ENCODE measurements at regions not wholly inside any gene's neighbourhood (a gene's known extent, or its start where the extent isn't known, plus 50 kb on each side); places are given as distances from the start of the nearest gene placed in this dataset.

DNA sequence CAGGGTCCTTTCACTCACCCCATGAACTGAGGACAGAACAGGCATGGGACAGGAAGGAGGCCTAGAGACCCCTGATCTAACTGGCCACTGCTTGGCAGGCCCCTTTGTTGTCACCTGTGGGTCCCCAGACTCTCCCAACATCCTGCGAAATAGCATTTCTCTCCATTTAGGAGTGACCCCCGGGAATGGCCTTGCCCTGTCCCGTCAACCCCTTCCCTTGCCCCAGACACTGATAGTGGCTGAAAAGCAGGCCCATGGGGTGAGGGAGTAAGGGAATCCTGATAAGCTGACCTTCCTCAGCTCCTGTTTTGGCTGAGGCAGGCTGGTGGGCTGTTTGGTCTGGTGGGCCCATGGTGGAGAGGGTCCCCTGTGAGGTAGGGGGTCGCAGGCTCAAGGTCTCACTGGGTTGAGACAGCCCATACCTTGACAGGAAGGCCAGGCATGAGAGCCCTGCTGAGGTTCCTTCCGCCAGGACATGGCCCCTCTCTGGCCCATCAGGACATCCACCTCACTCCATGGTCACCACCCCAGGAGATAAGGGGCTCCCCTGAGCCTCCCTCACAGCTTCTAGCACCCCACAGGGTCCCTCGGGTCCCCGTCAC, 139.3 kb downstream of the MRPL14 start:
- ChIA-PET CTCF (no interaction called here), POLR2A (no interaction called here)
- Histone ChIP-seq H4K20me1 (replicated peaks; ENCODE audit: control insufficient read depth, extremely low read depth, insufficient read depth, low read length) (no peaks in the 10 kb centered on the region), H3K27ac (ENCODE audit: insufficient read depth, low read depth, low read length) (no peak overlapping the region), H3K36me3 (ENCODE audit: control insufficient read depth in 2 of 2, extremely low read depth in 1 of 2, insufficient read depth in 2 of 2, low read length in 2 of 2) (no peaks in the 10 kb centered on the region), H3K27me3 (ENCODE audit: control insufficient read depth in 2 of 2, insufficient read depth in 2 of 2, low read length in 2 of 2) (peaks cover 4 to 11% of the 10 kb centered on the region in 2 experiments), H3K9me3 (replicated peaks; ENCODE audit: control insufficient read depth, insufficient read depth, low read length) (no peaks in the 10 kb centered on the region), H3K4me1 (ENCODE audit: control insufficient read depth, extremely low read depth, insufficient read depth, low read length) (no peaks in the 10 kb centered on the region), H3K4me2 (ENCODE audit: insufficient read depth, low read length) (no peak overlapping the region), H3K4me3 (replicated peaks in 1 of 3; ENCODE audit: insufficient read depth in 1 of 3, low read depth in 1 of 3, low read length in 3 of 3) (no peak overlapping the region), H3K79me2 (ENCODE audit: control insufficient read depth, insufficient read depth, low read length) (no peaks in the 10 kb centered on the region), H2AFZ (ENCODE audit: low read depth, low read length) (no peak overlapping the region), H3K9me1 (replicated peaks; ENCODE audit: control insufficient read depth, extremely low read depth, insufficient read depth, low read length) (no peaks in the 10 kb centered on the region), H3K9ac (replicated peaks; ENCODE audit: extremely low read depth, insufficient read depth, low read length) (no peak overlapping the region)
- intact Hi-C loops (cut with micrococcal nuclease) (no loop called here), dilution Hi-C loops (cut with MboI; ENCODE audit: extremely low pct_ligation_motif_present, low sequenced_read_pairs) (no loop called here)
- TF ChIP-seq, protein P1, sequence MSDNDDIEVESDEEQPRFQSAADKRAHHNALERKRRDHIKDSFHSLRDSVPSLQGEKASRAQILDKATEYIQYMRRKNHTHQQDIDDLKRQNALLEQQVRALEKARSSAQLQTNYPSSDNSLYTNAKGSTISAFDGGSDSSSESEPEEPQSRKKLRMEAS (IDR thresholded peaks at IDR 0.05; ENCODE audit: insufficient read depth, insufficient read length) = no peak
- no peak for TF ChIP-seq POLR2AphosphoS5 (IDR thresholded peaks at IDR 0.05; ENCODE audit: insufficient read depth, low read depth, low read length)
- BruUV-seq (replicated peaks) = no TSS peak
- DNase-seq (ENCODE audit: low read depth, low spot score) (no peak), FAIRE-seq (no peak)

DNA sequence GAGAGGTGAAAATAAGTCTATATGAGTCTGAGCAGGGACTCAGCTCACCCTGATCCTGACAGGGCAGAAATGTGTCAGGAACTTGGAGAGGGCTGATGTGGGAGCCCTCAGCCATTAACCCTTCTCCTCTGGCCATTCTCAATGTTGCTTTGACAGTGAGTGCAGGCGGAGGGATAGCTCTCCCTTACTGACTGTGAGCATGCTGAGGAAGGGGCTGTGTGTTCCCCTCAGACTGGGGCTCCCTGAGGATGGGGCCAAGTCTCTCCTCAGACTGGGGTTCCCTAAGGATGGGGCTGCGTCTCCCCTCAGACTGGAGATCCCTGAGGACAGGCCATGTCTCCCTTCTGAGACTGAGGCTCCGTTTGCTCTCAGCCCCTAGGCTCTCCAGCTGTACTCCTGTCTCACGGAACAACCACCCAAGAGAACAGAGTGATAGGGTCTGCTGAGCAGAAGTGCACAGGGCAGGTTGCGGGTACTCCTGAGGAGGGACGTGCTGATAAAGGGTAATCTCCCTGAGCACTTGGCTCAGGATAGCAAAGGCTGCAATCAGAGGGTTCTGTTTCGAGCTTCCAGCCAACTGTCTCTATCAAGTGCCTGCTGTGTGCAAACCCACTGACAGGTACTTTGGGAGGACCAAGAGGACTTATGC, 141.0 kb downstream of the MRPL14 start:
- no peaks in the 10 kb centered on the region for H3K79me2 ChIP-seq (ENCODE audit: control insufficient read depth, insufficient read depth, low read length)
- no peak overlapping the region for H3K27ac ChIP-seq (ENCODE audit: insufficient read depth, low read depth, low read length)
- H3K27me3 ChIP-seq (ENCODE audit: control insufficient read depth in 2 of 2, insufficient read depth in 2 of 2, low read length in 2 of 2) = peaks cover 4 to 11% of the 10 kb centered on the region in 2 experiments
- no peaks in the 10 kb centered on the region for H3K9me3 ChIP-seq (replicated peaks; ENCODE audit: control insufficient read depth, insufficient read depth, low read length)
- no peak overlapping the region for H3K9ac ChIP-seq (replicated peaks; ENCODE audit: extremely low read depth, insufficient read depth, low read length)
- dilution Hi-C loops (cut with MboI; ENCODE audit: extremely low pct_ligation_motif_present, low sequenced_read_pairs) = no loop called here
- no peak for DNase-seq (ENCODE audit: low read depth, low spot score)
- no peaks in the 10 kb centered on the region for H3K4me1 ChIP-seq (ENCODE audit: control insufficient read depth, extremely low read depth, insufficient read depth, low read length)
- H4K20me1 ChIP-seq (replicated peaks; ENCODE audit: control insufficient read depth, extremely low read depth, insufficient read depth, low read length) = no peaks in the 10 kb centered on the region
- no peak for FAIRE-seq
- no peak overlapping the region for H2AFZ ChIP-seq (ENCODE audit: low read depth, low read length)
- BruUV-seq (replicated peaks) = no TSS peak
- ChIA-PET POLR2A (no interaction called here), CTCF (interaction anchor here (0.9 kb wide), 1 partner anchor 88 kb away, joined by 4 read pairs; no protein-coding TSS in a partner anchor)
- intact Hi-C loops (cut with micrococcal nuclease) = no loop called here
- no peak overlapping the region for H3K4me2 ChIP-seq (ENCODE audit: insufficient read depth, low read length)
- no peaks in the 10 kb centered on the region for H3K9me1 ChIP-seq (replicated peaks; ENCODE audit: control insufficient read depth, extremely low read depth, insufficient read depth, low read length)
- TF ChIP-seq, protein P1 (IDR thresholded peaks at IDR 0.05; ENCODE audit: insufficient read depth, insufficient read length) = no peak
- TF ChIP-seq MYC (IDR thresholded peaks at IDR 0.05; ENCODE audit: low read depth, low read length) (no peak), POLR2AphosphoS5 (IDR thresholded peaks at IDR 0.05; ENCODE audit: insufficient read depth, low read depth, low read length) (no peak), EZH2 (IDR thresholded peaks at IDR 0.05; ENCODE audit: borderline replicate concordance, low read depth, low read length, severe bottlenecking) (no peak), JUN (IDR thresholded peaks at IDR 0.05; ENCODE audit: borderline replicate concordance, insufficient read depth, insufficient read length, low read depth) (no peak), GATA2 (IDR thresholded peaks at IDR 0.05; ENCODE audit: insufficient read depth, insufficient read length, low read depth, low read length) (no peak), FOS (IDR thresholded peaks at IDR 0.05; ENCODE audit: borderline replicate concordance, insufficient read depth, low read length) (no peak), POLR2A (IDR thresholded peaks at IDR 0.05; ENCODE audit: low read depth, low read length) (no peak)
- TF ChIP-seq, protein P2, sequence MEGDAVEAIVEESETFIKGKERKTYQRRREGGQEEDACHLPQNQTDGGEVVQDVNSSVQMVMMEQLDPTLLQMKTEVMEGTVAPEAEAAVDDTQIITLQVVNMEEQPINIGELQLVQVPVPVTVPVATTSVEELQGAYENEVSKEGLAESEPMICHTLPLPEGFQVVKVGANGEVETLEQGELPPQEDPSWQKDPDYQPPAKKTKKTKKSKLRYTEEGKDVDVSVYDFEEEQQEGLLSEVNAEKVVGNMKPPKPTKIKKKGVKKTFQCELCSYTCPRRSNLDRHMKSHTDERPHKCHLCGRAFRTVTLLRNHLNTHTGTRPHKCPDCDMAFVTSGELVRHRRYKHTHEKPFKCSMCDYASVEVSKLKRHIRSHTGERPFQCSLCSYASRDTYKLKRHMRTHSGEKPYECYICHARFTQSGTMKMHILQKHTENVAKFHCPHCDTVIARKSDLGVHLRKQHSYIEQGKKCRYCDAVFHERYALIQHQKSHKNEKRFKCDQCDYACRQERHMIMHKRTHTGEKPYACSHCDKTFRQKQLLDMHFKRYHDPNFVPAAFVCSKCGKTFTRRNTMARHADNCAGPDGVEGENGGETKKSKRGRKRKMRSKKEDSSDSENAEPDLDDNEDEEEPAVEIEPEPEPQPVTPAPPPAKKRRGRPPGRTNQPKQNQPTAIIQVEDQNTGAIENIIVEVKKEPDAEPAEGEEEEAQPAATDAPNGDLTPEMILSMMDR (IDR thresholded peaks at IDR 0.05; ENCODE audit: extremely low read depth in 1 of 2, insufficient read depth in 1 of 2, low read depth in 1 of 2, low read length in 2 of 2) = no peak
- H3K36me3 ChIP-seq (ENCODE audit: control insufficient read depth in 2 of 2, extremely low read depth in 1 of 2, insufficient read depth in 2 of 2, low read length in 2 of 2) = no peaks in the 10 kb centered on the region
- H3K4me3 ChIP-seq (replicated peaks in 1 of 3; ENCODE audit: insufficient read depth in 1 of 3, low read depth in 1 of 3, low read length in 3 of 3) = no peak overlapping the region

Data from endothelial cell of umbilical vein (primary cell).